SK-N-SH treated with all-trans-retinoic acid at 6 μM for 48 hours (cell line): ENCODE measurements at regions not wholly inside any gene's neighbourhood (a gene's known extent, or its start where the extent isn't known, plus 50 kb on each side); places are given as distances from the start of the nearest gene placed in this dataset.

Source experiments
- BACH2 ChIP-seq: fragments of 250-450 bp; sonication (Bioruptor Pico); IDR thresholded peaks from 2 replicates; pipeline ENCODE4 v1.9.0; 2021; ENCODE audit warnings: mild to moderate bottlenecking, borderline replicate concordance
- CREB5 ChIP-seq: fragments of 250-450 bp; sonication (Bioruptor Pico); IDR thresholded peaks from 2 replicates; pipeline ENCODE4 v1.5.1; 2020; ENCODE audit warnings: low read depth, mild to moderate bottlenecking, moderate library complexity
- GLIS3 ChIP-seq: fragments of 250-450 bp; sonication (Bioruptor Pico); IDR thresholded peaks from 2 replicates; pipeline ENCODE4 v1.5.0; 2020; ENCODE audit warnings: mild to moderate bottlenecking, moderate library complexity
- ISL1 ChIP-seq: fragments of 250-450 bp; sonication (Bioruptor Pico); IDR thresholded peaks from 2 replicates; pipeline ENCODE4 v2.1.2; 2022; ENCODE audit warnings: mild to moderate bottlenecking, moderate library complexity
- PATZ1 ChIP-seq: fragments of 250-450 bp; sonication (Bioruptor Pico); IDR thresholded peaks from 2 replicates; pipeline ENCODE4 v1.8.0; 2020; ENCODE audit warnings: mild to moderate bottlenecking, moderate library complexity, borderline replicate concordance
- PPARA ChIP-seq: fragments of 250-450 bp; sonication (Bioruptor Pico); IDR thresholded peaks from 2 replicates; pipeline ENCODE4 v1.5.0; 2020; ENCODE audit warnings: mild to moderate bottlenecking, borderline replicate concordance
- RARB ChIP-seq: fragments of 250-450 bp; sonication (Bioruptor Pico); IDR thresholded peaks from 2 replicates; pipeline ENCODE4 v1.8.0; 2021; ENCODE audit warnings: mild to moderate bottlenecking, moderate library complexity
- TSHZ2 ChIP-seq: fragments of 250-450 bp; sonication (Bioruptor Pico); IDR thresholded peaks from 2 replicates; pipeline ENCODE4 v1.5.0; 2020; ENCODE audit warnings: mild to moderate bottlenecking, moderate library complexity
- ZC3H10 ChIP-seq: fragments of 250-450 bp; sonication (Bioruptor Pico); IDR thresholded peaks from 2 replicates; pipeline ENCODE4 v1.5.1; 2021; ENCODE audit warnings: mild to moderate bottlenecking, moderate library complexity
- ZFP3 ChIP-seq: fragments of 250-450 bp; sonication (Bioruptor Pico); IDR thresholded peaks from 2 replicates; pipeline ENCODE4 v1.5.0; 2020; ENCODE audit warnings: mild to moderate bottlenecking, moderate library complexity
- ZFP30 ChIP-seq: fragments of 450-650 bp; formaldehyde crosslinking; IDR thresholded peaks from 2 replicates; pipeline ENCODE4 v1.5.0; 2022; ENCODE audit warnings: mild to moderate bottlenecking, moderate library complexity
- ZNF565 ChIP-seq: fragments of 450-650 bp; formaldehyde crosslinking; conservative IDR thresholded peaks from 2 replicates; pipeline ENCODE4 v1.5.0; 2020; ENCODE audit warnings: low read depth, mild to moderate bottlenecking, moderate library complexity

GRCh38 chr13:89584058-89584620 lies 1763.3 kb upstream of the MIR17HG start:
- no peak for TF ChIP-seq BACH2 (CRISPR knock-in tag)
- no peak for TF ChIP-seq CREB5
- TF ChIP-seq ZFP3 (CRISPR knock-in tag): no peak
- TF ChIP-seq PATZ1 (CRISPR knock-in tag): no peak
- no peak for TF ChIP-seq PPARA (CRISPR knock-in tag)
- TF ChIP-seq ZFP30: no peak
- TF ChIP-seq RARB (CRISPR knock-in tag): no peak
- TF ChIP-seq GLIS3 (CRISPR knock-in tag): no peak
- no peak for TF ChIP-seq ZNF565 (CRISPR knock-in tag)
- TF ChIP-seq ZC3H10 (CRISPR knock-in tag): no peak
- peak; percentile 81 for TF ChIP-seq TSHZ2 (CRISPR knock-in tag)
- no peak for TF ChIP-seq ISL1 (CRISPR knock-in tag)
